Caco-2 (cell line): ENCODE measurements at regions not wholly inside any gene's neighbourhood (a gene's known extent, or its start where the extent isn't known, plus 50 kb on each side); places are given as distances from the start of the nearest gene placed in this dataset.
"Not testable (repeated sequence)": the region's sequence is repeated elsewhere in the genome, so short reads cannot be mapped to it uniquely, and the experiment has no call there.

Experiments used
- BruUV-seq: library from RNA; stranded (reverse); fragments of 400-500 nt; replicated peaks from 2 replicates; lab custom pipeline; 2021; lab: Mats Ljungman, UMichigan
- CTCF ChIA-PET: fragments of 300-600 bp; sonication (Branson Sonifier 250); formaldehyde crosslinking; loops from one replicate; lab custom pipeline; 2022; ENCODE audit warnings: antibody characterized with exemption; lab: Charles Lee
- POLR2A ChIA-PET: fragments of 300-600 bp; sonication (Branson Sonifier 250); formaldehyde crosslinking; loops from one replicate; lab custom pipeline; 2022; ENCODE audit warnings: antibody characterized with exemption; lab: Charles Lee
- DNase-seq, 2 experiments: peaks; one replicate each; pipeline versions ENCODE4 v3.0.0 to v3.0.0-alpha.2; 2020 to 2022
- H3K27me3 ChIP-seq: replicated peaks from 2 replicates; pipeline ENCODE4 v1.6.0; 2011; ENCODE audit warnings: low read length; ENCODE audit not compliant: control insufficient read depth, insufficient read depth
- H3K36me3 ChIP-seq: 2 replicates; pipeline ENCODE4 v1.5.1; 2011; ENCODE audit warnings: low read length; ENCODE audit not compliant: control insufficient read depth, insufficient read depth
- H3K4me1 ChIP-seq: fragments of 250-450 bp; sonication (Bioruptor Pico); 2 replicates; pipeline ENCODE4 v1.5.1; 2020; ENCODE audit warnings: mild to moderate bottlenecking
- H3K4me3 ChIP-seq: 2 replicates; pipeline ENCODE4 v1.5.1; 2011; ENCODE audit warnings: low read depth, mild to moderate bottlenecking, control low read depth, low read length
- H3K9me3 ChIP-seq: fragments of 250-450 bp; sonication (Bioruptor Pico); 2 replicates; pipeline ENCODE4 v1.5.1; 2020; ENCODE audit warnings: mild to moderate bottlenecking, moderate library complexity
- H3K27ac Mint-ChIP-seq: one replicate; pipeline ENCODE4 v1.8.0; 2022; ENCODE audit warnings: mixed read lengths; ENCODE audit not compliant: unreplicated experiment
- H3K27me3 Mint-ChIP-seq: one replicate; pipeline ENCODE4 v1.8.0; 2022; ENCODE audit warnings: mixed read lengths; ENCODE audit not compliant: insufficient read depth, unreplicated experiment
- H3K36me3 Mint-ChIP-seq: one replicate; pipeline ENCODE4 v1.8.0; 2022; ENCODE audit warnings: mild to moderate bottlenecking, mixed read lengths; ENCODE audit not compliant: insufficient read depth, unreplicated experiment
- H3K4me1 Mint-ChIP-seq: one replicate; pipeline ENCODE4 v1.8.0; 2022; ENCODE audit warnings: low read depth, mixed read lengths; ENCODE audit not compliant: unreplicated experiment
- H3K4me3 Mint-ChIP-seq: one replicate; pipeline ENCODE4 v1.8.0; 2022; ENCODE audit warnings: mild to moderate bottlenecking, moderate library complexity, mixed read lengths; ENCODE audit not compliant: unreplicated experiment
- H3K9me3 Mint-ChIP-seq: one replicate; pipeline ENCODE4 v1.8.0; 2022; ENCODE audit warnings: mixed read lengths; ENCODE audit not compliant: unreplicated experiment
- CTCF ChIP-seq, 2 experiments: fragments of 200-600 bp in 1 of 2; IDR thresholded peaks; 1 replicate in 1 of 2; 2 replicates in 1 of 2; pipeline versions ENCODE4 v1.5.1 to v1.8.0; 2011 to 2022; ENCODE audit warnings: antibody characterized with exemption in 1 of 2, control low read depth in 1 of 2, inconsistent platforms in 1 of 2, low read depth in 1 of 2, low read length in 1 of 2, mild to moderate bottlenecking in 1 of 2, moderate library complexity in 1 of 2; ENCODE audit not compliant: insufficient read depth in 1 of 2, severe bottlenecking in 1 of 2, unreplicated experiment in 1 of 2
- intact Hi-C: fragments of 100-400 bp; cut with micrococcal nuclease; formaldehyde crosslinking; loops from one replicate; pipeline ENCODE4 v1.10.0; 2022; ENCODE audit not compliant: unreplicated experiment

- intact Hi-C loops: no loop called here
- Mint-ChIP-seq H3K9me3 (peaks cover 15% of the 10 kb centered on the region), H3K27ac (no peak overlapping the region), H3K27me3 (no peaks in the 10 kb centered on the region), H3K36me3 (no peaks in the 10 kb centered on the region), H3K4me1 (no peaks in the 10 kb centered on the region), H3K4me3 (no peak overlapping the region)
- Histone ChIP-seq H3K9me3 (no peaks in the 10 kb centered on the region), H3K4me1 (no peaks in the 10 kb centered on the region), H3K36me3 (no peaks in the 10 kb centered on the region), H3K27me3 (no peaks in the 10 kb centered on the region), H3K4me3 (no peak overlapping the region)
- no TSS peak for BruUV-seq
- no peak for TF ChIP-seq CTCF (IDR thresholded peaks at IDR 0.05; ENCODE audit: insufficient read depth in 1 of 2, low read depth in 1 of 2, low read length in 1 of 2, severe bottlenecking in 1 of 2, unreplicated experiment in 1 of 2)
- ChIA-PET CTCF (no interaction called here), POLR2A (no interaction called here)
- DNase-seq: no peak
Measured at GRCh38 chr7:68218461-68218860, 1221.8 kb downstream of the TYW1 start.

GRCh38 chr7:68222311-68222710 is 1225.7 kb downstream of the TYW1 start:
- no peak for TF ChIP-seq CTCF (IDR thresholded peaks at IDR 0.05; ENCODE audit: insufficient read depth in 1 of 2, low read depth in 1 of 2, low read length in 1 of 2, severe bottlenecking in 1 of 2, unreplicated experiment in 1 of 2)
- Mint-ChIP-seq H3K9me3 (peaks cover 15% of the 10 kb centered on the region), H3K27me3 (no peaks in the 10 kb centered on the region), H3K27ac (no peak overlapping the region), H3K4me1 (no peaks in the 10 kb centered on the region), H3K36me3 (no peaks in the 10 kb centered on the region), H3K4me3 (no peak overlapping the region)
- Histone ChIP-seq H3K9me3 (no peaks in the 10 kb centered on the region), H3K27me3 (no peaks in the 10 kb centered on the region), H3K36me3 (no peaks in the 10 kb centered on the region), H3K4me3 (no peak overlapping the region), H3K4me1 (no peaks in the 10 kb centered on the region)
- POLR2A ChIA-PET: no interaction called here
- CTCF ChIA-PET: no interaction called here
- no peak for DNase-seq
- no TSS peak for BruUV-seq
- intact Hi-C loops: no loop called here

GRCh38 chr7:68224041-68224741 is 1227.6 kb downstream of the TYW1 start:
- no peak for TF ChIP-seq CTCF (IDR thresholded peaks at IDR 0.05; ENCODE audit: insufficient read depth in 1 of 2, low read depth in 1 of 2, low read length in 1 of 2, severe bottlenecking in 1 of 2, unreplicated experiment in 1 of 2)
- intact Hi-C loops: no loop called here
- BruUV-seq: no TSS peak
- Mint-ChIP-seq H3K4me3 (no peak overlapping the region), H3K27ac (no peak overlapping the region), H3K9me3 (peaks cover 14% of the 10 kb centered on the region), H3K36me3 (no peaks in the 10 kb centered on the region), H3K4me1 (no peaks in the 10 kb centered on the region), H3K27me3 (no peaks in the 10 kb centered on the region)
- Histone ChIP-seq H3K9me3 (0 out of 2 replicates have a peak, but pooled peaks cover 4% of the 10 kb centered on the region), H3K36me3 (no peaks in the 10 kb centered on the region), H3K4me3 (no peak overlapping the region), H3K27me3 (no peaks in the 10 kb centered on the region; the same call in 1 of the 2 replicates), H3K4me1 (no peaks in the 10 kb centered on the region)
- CTCF ChIA-PET: no interaction called here
- POLR2A ChIA-PET: no interaction called here
- DNase-seq: no peak

GRCh38 chr7:68231011-68231410 is 1234.4 kb downstream of the TYW1 start:
- H3K27me3 Mint-ChIP-seq, intact Hi-C loops, H3K4me3 ChIP-seq, H3K4me1 Mint-ChIP-seq, CTCF ChIA-PET, H3K36me3 Mint-ChIP-seq, H3K36me3 ChIP-seq, H3K27me3 ChIP-seq, BruUV-seq, H3K9me3 ChIP-seq, H3K4me3 Mint-ChIP-seq, H3K4me1 ChIP-seq, H3K27ac Mint-ChIP-seq, DNase-seq, POLR2A ChIA-PET: not testable (repeated sequence)
- peaks cover 43% of the 10 kb centered on the region for H3K9me3 Mint-ChIP-seq
